K562 (cell line): ENCODE measurements at regions not wholly inside any gene's neighbourhood (a gene's known extent, or its start where the extent isn't known, plus 50 kb on each side); places are given as distances from the start of the nearest gene placed in this dataset.

Source experiments
- CBX1 ChIP-seq: sonication (generic); IDR thresholded peaks from 2 replicates; pipeline ENCODE4 v1.6.1; 2016; ENCODE audit warnings: antibody characterized with exemption, low read depth, mild to moderate bottlenecking
- ETS2 ChIP-seq: IDR thresholded peaks from 2 replicates; pipeline ENCODE4 v1.6.1; 2016; ENCODE audit warnings: borderline replicate concordance, missing genetic modification characterization, mild to moderate bottlenecking, moderate library complexity, missing compliant biosample characterization; ENCODE audit not compliant: poor library complexity, severe bottlenecking
- HNRNPL ChIP-seq: fragments of 200-400 bp; formaldehyde crosslinking; IDR thresholded peaks from 2 replicates; pipeline ENCODE4 v1.6.1; 2017; ENCODE audit warnings: low read depth, mild to moderate bottlenecking, low read length
- MAFK ChIP-seq: IDR thresholded peaks from 2 replicates; pipeline ENCODE4 v1.6.1; 2011; ENCODE audit warnings: low read length, improper control_type of control experiment
- MCM3 ChIP-seq: fragments of 450-650 bp; IDR thresholded peaks from 2 replicates; pipeline ENCODE4 v1.6.1; 2016
- MXI1 ChIP-seq: IDR thresholded peaks from 2 replicates; pipeline ENCODE4 v1.6.1; 2011; ENCODE audit warnings: low read depth, mild to moderate bottlenecking, improper control_type of control experiment, low read length
- MYBL2 ChIP-seq, 2 experiments: fragments of 450-650 bp in 1 of 2; sonication (generic) in 1 of 2; formaldehyde crosslinking in 1 of 2; IDR thresholded peaks; 2 replicates each; pipeline versions ENCODE4 v1.6.1 to v1.8.1; 2017 to 2022; ENCODE audit warnings: borderline replicate concordance in 1 of 2, inconsistent platforms in 1 of 2, low read depth in 1 of 2, mild to moderate bottlenecking in 1 of 2, missing genetic modification reagents in 1 of 2, moderate library complexity in 1 of 2
- PYGO2 ChIP-seq: fragments of 450-650 bp; IDR thresholded peaks from 2 replicates; pipeline ENCODE4 v1.6.1; 2016; ENCODE audit warnings: mild to moderate bottlenecking, missing genetic modification characterization, moderate library complexity, missing compliant biosample characterization
- SMARCC2 ChIP-seq: fragments of 450-650 bp; IDR thresholded peaks from 2 replicates; pipeline ENCODE4 v1.6.1; 2017; ENCODE audit warnings: antibody characterized with exemption, moderate library complexity, mild to moderate bottlenecking, low read depth
- ZKSCAN8 ChIP-seq: fragments of 200-800 bp; sonication (Bioruptor generic); IDR thresholded peaks from 2 replicates; pipeline ENCODE4 v1.6.1; 2016; ENCODE audit warnings: missing genetic modification characterization, missing compliant biosample characterization
- TF ChIP-seq, protein P1 (sequence below): fragments of 150-350 bp; IDR thresholded peaks from 2 replicates; pipeline ENCODE4 v1.6.1; 2014; ENCODE audit warnings: low read depth, mild to moderate bottlenecking, low read length, borderline replicate concordance
- TF ChIP-seq, protein P2 (sequence below): fragments of 450-650 bp; formaldehyde crosslinking; IDR thresholded peaks from 2 replicates; pipeline ENCODE4 v1.4.0; 2020; ENCODE audit warnings: mild to moderate bottlenecking, moderate library complexity

DNA sequence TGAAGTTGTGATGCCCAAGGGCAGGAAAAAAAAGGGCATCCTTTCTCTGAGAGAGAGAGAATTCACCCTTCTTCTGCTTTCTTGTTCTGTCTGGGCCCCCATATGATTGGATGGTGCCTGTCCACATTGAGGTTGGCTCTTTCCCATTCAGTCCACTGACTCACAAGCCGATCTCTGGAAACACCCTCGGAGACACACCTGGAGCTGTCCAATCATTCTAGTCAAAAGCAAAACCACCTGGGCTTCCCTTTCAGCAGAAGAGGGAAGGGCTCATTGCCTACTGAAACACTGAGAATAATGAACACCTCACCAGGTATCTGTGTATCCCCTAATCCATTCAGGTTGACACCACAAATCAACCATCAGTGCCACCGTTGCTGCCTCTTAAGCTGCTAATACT, 103.7 kb upstream of the GNG12 start (continued):
- TF ChIP-seq, protein P1, sequence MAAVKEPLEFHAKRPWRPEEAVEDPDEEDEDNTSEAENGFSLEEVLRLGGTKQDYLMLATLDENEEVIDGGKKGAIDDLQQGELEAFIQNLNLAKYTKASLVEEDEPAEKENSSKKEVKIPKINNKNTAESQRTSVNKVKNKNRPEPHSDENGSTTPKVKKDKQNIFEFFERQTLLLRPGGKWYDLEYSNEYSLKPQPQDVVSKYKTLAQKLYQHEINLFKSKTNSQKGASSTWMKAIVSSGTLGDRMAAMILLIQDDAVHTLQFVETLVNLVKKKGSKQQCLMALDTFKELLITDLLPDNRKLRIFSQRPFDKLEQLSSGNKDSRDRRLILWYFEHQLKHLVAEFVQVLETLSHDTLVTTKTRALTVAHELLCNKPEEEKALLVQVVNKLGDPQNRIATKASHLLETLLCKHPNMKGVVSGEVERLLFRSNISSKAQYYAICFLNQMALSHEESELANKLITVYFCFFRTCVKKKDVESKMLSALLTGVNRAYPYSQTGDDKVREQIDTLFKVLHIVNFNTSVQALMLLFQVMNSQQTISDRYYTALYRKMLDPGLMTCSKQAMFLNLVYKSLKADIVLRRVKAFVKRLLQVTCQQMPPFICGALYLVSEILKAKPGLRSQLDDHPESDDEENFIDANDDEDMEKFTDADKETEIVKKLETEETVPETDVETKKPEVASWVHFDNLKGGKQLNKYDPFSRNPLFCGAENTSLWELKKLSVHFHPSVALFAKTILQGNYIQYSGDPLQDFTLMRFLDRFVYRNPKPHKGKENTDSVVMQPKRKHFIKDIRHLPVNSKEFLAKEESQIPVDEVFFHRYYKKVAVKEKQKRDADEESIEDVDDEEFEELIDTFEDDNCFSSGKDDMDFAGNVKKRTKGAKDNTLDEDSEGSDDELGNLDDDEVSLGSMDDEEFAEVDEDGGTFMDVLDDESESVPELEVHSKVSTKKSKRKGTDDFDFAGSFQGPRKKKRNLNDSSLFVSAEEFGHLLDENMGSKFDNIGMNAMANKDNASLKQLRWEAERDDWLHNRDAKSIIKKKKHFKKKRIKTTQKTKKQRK, result no peak
- no peak for TF ChIP-seq PYGO2 (tag)
- no peak for TF ChIP-seq MCM3
- no peak for TF ChIP-seq MYBL2 (IDR thresholded peaks at IDR 0.05; ENCODE audit: low read depth)
- no peak for TF ChIP-seq MYBL2 (CRISPR knock-in tag; IDR thresholded peaks at IDR 0.05; ENCODE audit: borderline replicate concordance)
- no peak for TF ChIP-seq ETS2
- no peak for TF ChIP-seq MXI1
- TF ChIP-seq, protein P2, sequence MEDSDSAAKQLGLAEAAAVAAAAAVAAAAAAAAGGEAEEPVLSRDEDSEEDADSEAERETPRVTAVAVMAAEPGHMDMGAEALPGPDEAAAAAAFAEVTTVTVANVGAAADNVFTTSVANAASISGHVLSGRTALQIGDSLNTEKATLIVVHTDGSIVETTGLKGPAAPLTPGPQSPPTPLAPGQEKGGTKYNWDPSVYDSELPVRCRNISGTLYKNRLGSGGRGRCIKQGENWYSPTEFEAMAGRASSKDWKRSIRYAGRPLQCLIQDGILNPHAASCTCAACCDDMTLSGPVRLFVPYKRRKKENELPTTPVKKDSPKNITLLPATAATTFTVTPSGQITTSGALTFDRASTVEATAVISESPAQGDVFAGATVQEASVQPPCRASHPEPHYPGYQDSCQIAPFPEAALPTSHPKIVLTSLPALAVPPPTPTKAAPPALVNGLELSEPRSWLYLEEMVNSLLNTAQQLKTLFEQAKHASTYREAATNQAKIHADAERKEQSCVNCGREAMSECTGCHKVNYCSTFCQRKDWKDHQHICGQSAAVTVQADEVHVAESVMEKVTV (CRISPR knock-in tag), result no peak
- TF ChIP-seq HNRNPL, result no peak
- TF ChIP-seq MAFK, result no peak
- no peak for TF ChIP-seq ZKSCAN8 (CRISPR knock-in tag)
- TF ChIP-seq CBX1, result no peak
- no peak for TF ChIP-seq SMARCC2
- TF ChIP-seq, all 486 proteins: peak for 0
